HG03432 (cell line): ENCODE measurements at regions not wholly inside any gene's neighbourhood (a gene's known extent, or its start where the extent isn't known, plus 50 kb on each side); places are given as distances from the start of the nearest gene placed in this dataset.
"Not testable (repeated sequence)": the region's sequence is repeated elsewhere in the genome, so short reads cannot be mapped to it uniquely, and the experiment has no call there.

Experiments
- ATAC-seq: cut with Tn5 transposase; IDR thresholded peaks from one replicate; pipeline ENCODE4 v1.9.1; 2021; ENCODE audit warnings: mild to moderate bottlenecking, moderate library complexity; ENCODE audit not compliant: unreplicated experiment

DNA sequence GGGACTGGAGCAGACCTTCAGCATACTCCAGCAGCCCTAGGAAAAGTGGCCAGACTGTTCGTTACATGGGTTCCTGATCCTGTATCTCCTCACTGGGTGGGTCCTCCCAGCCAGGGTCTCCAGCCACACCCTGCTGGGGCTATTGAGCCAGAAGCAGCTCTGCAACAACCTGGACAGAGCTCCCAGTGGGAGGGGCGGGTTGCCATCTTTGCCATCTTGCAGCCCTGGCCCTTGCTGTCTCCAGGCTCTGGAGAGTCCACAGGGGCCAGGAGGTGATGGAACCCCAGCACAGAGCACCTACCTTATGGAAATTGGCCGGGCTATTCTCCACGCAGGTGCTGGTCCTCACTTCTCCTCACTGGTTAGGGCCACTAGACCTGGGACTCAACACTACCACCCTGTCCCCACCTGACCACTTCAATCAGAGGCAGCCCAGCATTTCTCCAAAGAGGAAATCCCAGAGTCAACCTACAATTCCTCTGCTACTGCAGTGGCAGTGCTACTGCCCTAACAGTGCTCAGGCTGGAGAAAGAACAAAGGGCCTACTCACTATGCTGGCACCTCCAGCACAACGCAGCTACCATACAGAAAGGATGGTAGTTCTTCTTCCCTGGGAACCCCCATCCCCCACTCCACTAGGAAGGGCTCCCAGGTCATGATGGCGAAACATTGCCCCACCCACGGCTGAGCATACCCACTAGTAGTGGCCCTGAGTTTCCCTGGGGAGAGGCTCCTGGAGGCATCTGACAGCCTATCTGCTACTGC lies 290.2 kb upstream of the NCAM1 start:
- ATAC-seq, result no peak

DNA sequence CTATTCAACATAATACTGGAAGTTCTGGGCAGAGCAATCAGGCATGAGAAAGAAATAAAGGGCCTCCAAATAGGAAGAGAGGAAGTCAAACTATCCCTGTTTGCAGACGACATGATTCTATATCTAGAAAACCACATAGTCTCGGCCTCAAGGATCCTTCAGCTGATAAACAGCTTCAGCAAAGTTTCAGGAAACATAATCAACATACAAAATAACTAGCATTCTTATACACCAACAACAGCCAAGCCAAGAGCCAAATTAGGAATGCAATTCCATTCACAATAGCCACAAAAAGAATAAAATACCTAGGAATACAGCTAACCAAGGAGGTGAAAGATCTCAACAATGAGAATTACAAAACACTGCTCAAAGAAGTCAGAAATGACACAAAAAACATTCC lies 287.8 kb upstream of the NCAM1 start:
- not testable (repeated sequence) for ATAC-seq

DNA sequence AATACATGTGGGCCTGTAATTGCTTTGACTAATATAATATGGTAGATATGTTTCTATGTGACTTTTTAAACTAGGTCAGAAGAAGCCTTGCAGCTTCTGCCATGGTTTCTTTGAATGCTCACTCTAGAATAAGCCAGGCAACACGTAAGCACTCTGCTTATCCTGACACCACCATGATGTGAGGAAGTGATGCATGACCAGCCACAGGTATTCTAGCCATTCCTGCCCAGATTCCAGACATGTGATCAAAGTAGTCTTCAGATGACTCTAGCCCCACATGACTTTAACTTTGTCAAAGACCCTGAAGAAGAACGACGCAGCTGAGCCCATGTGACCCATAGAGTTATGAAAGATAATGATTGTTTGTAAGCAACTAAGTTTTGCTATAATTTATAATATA lies 276.1 kb upstream of the NCAM1 start:
- no peak for ATAC-seq

DNA sequence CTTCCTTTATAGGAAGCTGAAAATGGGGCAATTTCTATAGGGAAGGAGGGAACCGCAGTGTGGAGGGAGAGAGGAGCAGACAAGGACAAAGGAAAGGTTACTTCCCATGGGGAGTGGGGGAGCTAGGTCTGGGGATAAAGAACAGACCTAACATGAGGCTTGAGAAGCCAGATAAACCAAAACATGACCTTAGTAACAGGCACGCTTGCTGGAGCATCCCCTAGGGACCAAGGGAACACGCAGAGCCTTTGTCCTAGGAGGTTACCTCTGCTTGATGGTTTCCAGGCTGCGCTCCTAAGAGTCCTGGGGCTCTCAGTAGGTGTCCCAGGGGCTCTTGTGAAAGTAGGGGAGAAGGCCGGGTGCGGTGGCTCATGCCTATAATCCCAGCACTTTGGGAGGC lies 271.4 kb upstream of the NCAM1 start:
- no peak for ATAC-seq

DNA sequence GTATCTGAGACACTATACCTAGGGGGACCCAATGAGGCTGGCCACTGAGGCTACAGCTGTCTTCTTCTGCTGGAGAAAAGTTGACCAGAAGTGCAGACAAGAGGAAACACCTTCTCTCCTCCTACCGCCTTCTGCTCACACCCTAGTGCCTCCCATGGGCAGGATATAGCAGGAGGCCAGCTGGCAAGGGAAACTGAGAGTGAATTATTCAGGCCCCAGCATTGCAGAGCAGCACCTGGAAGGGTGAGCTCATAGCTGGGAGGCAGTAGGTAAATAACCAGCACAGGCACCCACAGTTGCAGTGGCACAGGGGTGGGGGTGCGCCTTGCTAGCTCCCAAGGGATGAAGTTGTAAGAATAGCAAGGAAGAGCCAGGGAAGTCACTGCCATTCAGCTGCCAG lies 267.4 kb upstream of the NCAM1 start:
- no peak for ATAC-seq

DNA sequence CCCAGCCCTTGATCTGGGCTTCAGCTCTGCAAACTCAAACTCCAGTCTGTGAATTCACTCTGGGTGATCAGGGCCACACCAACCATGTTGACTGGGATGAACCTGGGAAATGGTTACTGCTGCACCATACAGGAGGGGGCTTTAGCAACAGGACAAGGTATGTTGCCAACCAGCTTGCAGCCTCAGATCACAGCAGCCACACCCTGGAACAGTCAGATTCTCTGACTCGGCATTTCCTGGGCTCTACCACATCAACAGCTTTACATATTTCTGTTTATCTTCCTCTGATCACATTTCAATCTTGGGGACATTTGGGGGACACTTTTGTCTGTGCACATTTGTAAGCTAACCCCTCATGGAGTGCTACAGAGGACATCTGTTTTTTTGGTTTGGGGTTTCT lies 267.0 kb upstream of the NCAM1 start:
- ATAC-seq, result no peak

DNA sequence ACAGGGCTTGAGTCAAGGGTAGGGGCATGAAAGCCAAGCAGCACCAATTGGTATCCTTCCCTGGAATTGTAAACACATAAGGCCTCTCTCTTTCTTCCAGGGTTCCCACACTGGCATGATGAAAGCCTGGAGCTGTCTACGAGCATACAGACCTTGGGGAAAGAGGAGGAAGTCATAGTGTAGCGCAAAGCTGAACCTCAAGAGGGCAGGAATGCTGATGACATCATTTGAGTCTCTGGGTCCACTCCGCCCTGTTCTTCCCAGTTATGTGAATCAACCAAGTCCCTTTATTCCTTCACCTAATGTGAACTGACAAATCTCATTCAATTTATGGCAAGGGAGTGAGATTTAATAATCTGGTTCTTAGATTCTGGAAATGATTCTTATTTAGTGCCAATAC lies 266.4 kb upstream of the NCAM1 start:
- ATAC-seq, result no peak

DNA sequence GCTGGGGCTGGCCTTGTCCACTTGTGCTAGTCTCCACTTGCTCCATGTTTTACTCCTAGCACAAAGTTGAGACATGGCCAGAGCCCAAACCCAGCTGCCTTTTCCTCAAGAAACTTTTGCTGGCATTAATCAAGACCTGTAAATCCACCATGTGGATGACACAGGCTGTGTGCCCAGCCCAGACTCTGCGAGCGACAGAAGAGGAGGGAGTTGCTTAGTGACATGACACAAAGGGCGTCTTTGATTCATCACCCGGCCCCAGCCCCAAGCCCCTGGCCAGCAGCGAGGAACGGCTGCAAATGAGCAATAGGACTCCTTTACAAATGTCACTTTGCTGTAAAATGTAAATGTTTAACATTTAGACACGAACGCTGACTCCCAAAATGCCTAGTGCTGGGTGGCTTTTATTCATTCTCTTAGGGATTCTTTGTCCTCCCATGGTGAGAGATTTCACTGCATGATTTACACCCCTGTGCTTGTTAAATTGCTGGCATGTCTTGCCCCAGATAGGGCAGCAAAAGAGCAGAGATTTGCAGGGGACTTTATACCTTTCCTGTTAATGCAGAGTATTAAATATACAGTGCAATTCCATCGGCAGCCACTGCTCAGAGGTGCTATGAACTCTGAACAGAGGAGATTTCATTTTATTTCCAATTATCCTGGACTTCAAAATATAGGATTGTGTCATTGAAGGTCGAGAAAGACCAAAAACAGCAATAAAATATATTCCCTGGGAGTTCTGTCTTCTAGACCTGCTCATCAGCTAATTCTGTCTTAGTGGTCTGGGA lies 263.6 kb upstream of the NCAM1 start:
- no peak for ATAC-seq

DNA sequence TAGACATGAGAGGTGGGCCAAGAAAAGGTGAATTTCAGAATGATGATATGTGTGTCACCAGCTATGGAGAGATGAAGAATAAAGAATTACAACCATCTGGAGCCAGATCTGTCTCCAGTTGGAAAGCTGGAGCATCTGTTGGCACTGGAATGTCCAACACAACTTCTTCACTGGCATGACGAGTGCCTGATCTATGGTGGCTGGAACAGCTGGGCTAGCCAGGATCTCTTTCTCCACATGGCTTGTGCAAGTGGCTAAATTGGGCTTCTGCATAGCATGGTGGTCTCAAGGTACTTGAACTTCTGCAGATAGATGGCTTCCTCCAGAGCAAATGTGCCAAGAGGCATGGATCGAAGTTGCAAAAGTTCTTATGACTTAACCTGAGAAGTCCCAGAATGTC lies 256.1 kb upstream of the NCAM1 start:
- no peak for ATAC-seq

DNA sequence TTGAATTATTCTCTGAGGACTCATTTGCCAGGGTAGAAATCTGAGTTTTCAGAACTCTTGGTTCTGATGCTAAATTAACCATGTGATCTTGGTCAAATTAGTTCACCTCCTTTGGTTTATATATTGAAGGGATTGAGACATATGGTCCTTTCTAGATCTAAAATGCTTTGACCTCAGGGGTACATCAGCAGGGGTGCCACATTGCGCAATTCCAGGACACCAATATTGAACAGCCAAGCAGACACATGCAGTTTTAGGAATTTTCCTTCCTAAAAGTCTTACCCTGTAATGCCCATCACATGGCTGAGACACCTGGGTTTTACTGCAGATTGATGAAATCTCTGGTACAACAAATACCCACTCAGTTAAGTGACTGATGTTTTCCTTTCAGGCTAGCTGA lies 254.4 kb upstream of the NCAM1 start:
- ATAC-seq, result no peak

DNA sequence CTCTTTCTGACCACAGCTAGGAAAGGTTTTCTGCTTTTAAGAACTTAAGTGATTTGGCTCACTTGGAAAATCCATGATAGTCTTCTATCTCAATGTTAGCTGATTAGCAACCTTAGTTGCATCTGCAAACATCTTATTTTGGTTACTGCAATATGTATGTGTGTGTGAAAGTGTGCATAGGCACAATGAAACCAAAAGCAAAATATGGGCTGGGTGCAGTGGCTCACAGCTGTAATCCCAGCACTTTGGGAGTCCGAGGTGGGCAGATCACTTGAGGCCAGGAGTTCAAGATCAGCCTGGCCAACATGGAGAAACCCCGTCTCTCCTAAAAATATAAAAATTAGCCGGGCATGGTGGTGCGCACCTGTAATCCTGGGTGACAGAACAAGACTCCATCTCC lies 246.9 kb upstream of the NCAM1 start:
- not testable (repeated sequence) for ATAC-seq

DNA sequence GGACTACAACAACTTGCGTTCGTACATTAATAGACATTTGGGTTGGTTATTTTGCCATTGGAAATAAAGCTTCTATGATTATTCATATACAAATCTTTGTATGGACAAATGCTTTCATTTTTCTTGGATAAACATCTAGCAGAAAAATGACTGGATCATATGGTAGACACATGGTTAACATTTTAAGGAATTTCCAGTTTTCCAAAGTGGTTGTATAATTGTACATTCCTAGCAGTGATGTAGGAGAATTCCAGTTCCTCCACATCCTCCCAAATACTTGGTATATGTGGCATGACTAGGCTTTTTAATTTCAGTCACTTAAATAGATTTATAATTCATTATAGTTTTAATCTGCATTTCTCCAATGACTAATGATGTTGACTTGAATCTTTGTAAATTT lies 246.2 kb upstream of the NCAM1 start:
- no peak for ATAC-seq

DNA sequence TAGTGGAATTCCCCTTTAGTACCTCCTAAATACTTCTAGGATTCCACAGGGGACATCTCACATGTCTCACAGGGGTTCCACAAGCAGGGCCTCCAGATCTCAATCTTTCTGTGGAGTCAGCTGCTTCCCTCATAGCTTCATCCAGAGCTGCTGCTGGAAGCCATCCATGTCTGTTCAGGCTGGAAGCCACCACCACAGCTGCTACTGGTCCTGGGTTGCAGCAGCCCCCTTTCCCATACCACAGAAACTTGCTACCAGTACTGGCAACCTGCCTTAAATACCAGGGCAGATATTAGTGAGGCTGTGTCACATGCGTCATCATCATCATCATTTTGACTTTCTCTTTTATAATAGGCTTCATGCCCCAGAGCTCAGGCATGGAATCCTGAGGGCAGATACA lies 242.7 kb upstream of the NCAM1 start:
- no peak for ATAC-seq

DNA sequence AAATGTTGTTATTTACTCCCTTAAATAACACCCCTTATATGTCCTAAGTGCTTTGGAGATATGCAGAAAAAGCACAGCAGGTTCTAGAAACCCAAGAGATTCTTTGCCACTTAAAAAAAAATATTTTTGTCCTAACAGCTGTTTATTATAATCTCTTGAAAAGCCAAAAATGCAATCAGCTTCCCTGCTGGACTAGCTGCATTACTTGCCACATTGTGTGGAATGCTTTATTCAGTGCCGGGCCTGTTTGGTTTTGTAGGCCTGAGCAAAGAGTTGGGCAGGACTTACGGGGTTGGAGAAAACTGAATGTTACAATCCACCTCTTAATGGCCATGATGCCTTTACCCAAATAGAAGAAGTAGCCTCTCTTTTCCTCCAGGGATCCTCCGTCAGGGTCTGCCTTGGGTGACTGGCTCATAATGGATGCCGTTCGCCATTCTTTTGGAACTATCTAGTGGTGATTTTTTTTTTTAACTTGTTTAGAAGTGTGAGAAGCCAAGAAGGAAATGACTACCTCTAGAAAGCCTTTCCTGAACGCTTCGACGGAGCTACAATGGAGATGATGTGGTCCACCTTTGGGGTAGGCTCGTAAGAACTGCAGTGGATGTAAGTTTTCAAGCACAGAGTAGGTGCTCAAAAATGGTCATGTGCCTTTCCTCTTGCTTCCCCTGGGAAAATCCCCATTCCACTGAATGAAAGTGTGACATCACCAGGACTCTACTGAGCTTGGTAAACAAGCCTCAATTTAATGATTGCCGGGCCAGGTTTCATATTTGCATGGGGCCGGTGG lies 241.3 kb upstream of the NCAM1 start:
- no peak for ATAC-seq

DNA sequence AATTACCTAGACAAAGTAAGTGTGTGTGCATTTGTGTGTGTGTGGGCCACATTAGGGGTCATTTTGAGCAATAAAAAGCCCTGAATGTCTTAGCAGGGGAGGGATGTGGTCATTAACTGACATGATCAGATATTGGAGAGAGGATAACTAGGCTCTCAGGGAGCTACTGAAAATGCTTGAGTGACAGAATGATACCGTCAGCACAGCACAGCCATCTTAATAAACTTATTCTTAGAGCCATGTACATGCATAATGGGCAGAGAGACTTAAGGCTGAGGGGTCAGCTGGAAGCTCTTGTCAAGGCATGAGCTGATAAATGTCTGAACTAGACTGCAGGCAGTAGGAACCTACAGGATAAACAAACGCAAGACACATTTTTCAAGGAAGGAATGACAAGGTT lies 239.1 kb upstream of the NCAM1 start:
- ATAC-seq, result no peak

DNA sequence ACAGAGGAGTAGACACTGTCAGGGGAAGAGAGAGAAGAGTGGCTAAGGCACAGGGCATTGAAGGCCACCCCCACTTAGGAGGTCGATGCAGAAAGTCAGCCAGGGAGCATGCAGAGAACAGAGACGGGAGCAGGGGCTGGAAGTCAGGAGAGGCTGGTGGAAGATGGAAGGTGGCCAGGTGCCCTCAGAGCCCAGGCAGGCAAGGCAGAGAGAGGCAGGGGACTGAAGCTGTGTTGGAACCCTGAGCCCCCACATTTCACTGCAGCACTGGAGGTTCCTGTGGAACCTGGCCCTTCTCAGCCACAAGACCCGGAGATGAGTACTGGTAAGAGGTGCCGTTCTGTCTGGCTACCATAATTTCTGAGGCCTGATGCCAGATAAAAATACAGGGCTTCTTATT lies 238.3 kb upstream of the NCAM1 start:
- no peak for ATAC-seq

DNA sequence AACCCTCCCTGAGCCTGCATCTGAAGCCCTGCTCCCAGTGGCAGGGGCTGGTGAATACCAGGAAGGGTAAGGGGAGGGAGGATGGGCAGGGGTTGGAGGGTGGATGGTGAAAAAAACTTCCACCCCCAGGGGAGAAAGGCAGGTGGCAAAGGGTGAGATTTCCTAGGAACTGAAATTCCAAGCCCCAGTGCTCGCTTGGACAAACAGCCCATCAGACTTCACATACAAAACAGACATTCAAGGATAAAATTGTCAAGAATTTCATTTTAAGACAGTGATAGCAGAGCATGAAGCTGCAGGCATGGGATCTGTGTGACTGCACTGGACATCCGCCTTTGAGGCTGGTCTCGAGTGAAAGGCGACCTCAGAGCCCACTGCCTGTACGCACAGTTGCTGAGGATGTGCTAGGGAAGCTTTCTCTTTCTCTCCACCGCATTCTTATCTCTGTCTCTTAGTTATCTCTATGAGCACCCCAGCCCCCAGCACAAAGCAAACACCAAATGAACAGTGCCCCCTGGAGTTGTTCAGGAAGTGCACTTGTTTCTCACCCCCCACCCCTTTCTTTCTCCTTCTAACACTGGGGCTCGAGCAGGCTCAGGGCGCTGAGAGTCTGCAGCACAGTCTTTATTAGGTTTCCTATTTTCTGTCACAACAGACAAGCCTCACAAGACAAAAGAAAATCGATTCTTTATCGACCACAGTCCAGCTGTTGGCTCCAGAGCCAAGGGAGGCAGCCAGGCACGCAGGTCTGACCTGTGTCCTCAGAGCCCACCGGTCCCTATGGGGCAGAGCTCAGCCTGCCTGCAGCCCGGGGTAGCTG lies 237.3 kb upstream of the NCAM1 start:
- ATAC-seq, result no peak

DNA sequence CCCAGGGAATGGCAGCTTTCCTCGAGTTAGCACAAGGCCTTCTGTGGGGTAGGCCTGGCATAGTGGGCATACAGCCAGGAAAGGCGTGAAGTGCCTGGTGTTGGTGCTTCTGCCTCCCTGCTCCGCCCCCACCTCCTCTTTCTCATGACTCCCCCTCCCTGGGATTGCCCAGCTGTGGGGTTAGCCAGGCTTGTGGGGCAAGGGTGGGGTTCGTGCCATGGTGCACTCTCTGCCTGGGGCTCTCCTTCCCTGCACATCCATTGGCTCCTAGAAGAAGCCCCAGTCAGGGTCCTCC lies 236.8 kb upstream of the NCAM1 start:
- no peak for ATAC-seq

DNA sequence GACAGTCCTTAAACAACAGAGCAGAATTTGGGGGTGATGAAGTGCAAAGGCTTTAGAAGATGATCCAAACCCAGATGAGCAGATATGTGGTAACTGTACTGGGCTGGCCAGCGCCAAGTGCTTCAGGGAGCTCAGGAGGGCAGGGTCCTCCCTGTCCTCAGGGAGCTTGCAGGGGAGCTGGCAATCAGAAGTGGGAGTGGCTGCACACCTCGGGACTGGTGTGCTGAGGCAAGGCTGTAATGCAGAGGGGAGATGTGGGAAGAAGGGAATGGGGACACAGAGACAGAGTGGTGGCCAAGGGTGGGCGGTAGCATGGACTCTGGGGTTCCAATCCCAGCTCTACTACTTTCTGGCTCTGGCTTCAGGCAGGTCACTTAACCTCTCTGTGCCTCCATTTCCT lies 235.6 kb upstream of the NCAM1 start:
- ATAC-seq, result no peak

DNA sequence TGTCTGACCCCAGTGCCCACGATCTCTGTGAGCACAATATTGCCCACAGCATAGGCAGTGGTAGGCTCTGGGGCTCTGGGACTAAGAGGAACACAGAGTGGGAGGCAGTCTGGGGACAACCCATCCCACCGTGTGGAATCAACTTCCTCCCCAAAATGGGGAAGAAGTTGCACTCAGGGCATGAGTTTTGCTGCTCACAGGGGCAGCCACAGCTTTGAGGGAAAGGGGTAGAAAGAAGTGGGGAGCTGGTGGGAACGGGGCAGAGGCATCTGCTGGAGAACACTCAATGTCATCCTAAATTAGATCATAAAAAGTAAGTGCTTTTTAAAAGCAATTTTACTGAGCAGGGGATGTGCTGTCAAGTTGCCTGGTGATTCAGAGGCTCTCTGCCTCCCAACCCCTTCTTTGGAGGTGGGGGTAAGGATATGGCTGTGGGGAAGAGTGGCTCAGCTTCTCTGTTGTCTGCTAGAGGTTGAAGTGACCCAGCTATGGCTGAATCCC lies 233.8 kb upstream of the NCAM1 start:
- ATAC-seq, result no peak

DNA sequence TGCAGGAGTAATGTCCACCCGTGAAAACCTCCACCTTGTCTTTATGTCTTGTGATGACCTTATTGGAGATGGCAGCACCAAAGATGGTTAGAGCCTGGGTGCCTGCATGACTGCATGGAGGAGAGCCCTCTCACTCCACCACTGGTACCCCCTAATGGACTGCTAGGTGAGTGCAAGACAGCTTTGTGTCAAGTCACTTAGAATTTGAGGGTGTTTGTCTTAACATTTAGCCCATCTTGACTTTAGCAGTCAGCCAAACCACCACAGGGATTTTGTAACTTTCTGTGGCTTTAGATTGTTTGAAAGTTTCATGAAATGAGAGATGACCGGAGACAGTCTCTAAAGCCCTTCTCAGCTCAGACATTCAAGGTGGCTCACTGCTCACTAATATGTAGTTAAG lies 232.9 kb upstream of the NCAM1 start:
- no peak for ATAC-seq
